ENCODE measurements at regions not wholly inside any gene's neighbourhood (a gene's known extent, or its start where the extent isn't known, plus 50 kb on each side); places are given as distances from the start of the nearest gene placed in this dataset.

GRCh38 chr5:60141119-60141518 is 247.6 kb upstream of the PDE4D start:
- Mint-ChIP-seq H3K36me3 (no peaks in the 10 kb centered on the region), H3K27ac (no peak overlapping the region), H3K4me3 (no peak overlapping the region), H3K27me3 (no peaks in the 10 kb centered on the region), H3K4me1 (no peaks in the 10 kb centered on the region), H3K9me3 (ENCODE audit: low read depth) (peaks cover 5% of the 10 kb centered on the region)
- ATAC-seq: no peak
- CTCF ChIA-PET: no interaction called here
- DNase-seq: no peak

GRCh38 chr5:60136841-60137240 is 243.3 kb upstream of the PDE4D start:
- CTCF ChIA-PET: no interaction called here
- Mint-ChIP-seq H3K4me3 (no peak overlapping the region), H3K4me1 (no peaks in the 10 kb centered on the region), H3K36me3 (no peaks in the 10 kb centered on the region), H3K27me3 (no peaks in the 10 kb centered on the region), H3K27ac (no peak overlapping the region), H3K9me3 (ENCODE audit: low read depth) (peaks cover 3% of the 10 kb centered on the region)
- DNase-seq: no peak
- no peak for ATAC-seq

GRCh38 chr5:60131504-60131903 is 238.0 kb upstream of the PDE4D start:
- Mint-ChIP-seq H3K4me3 (no peak overlapping the region), H3K9me3 (ENCODE audit: low read depth) (peaks cover 2% of the 10 kb centered on the region), H3K4me1 (no peaks in the 10 kb centered on the region), H3K27me3 (no peaks in the 10 kb centered on the region), H3K36me3 (no peaks in the 10 kb centered on the region), H3K27ac (no peak overlapping the region)
- ATAC-seq: no peak
- CTCF ChIA-PET: no interaction called here
- DNase-seq: no peak

- Mint-ChIP-seq H3K27ac (no peak overlapping the region), H3K27me3 (no peaks in the 10 kb centered on the region), H3K4me3 (no peak overlapping the region), H3K36me3 (no peaks in the 10 kb centered on the region), H3K9me3 (ENCODE audit: low read depth) (peaks cover 6% of the 10 kb centered on the region), H3K4me1 (no peaks in the 10 kb centered on the region)
- CTCF ChIA-PET: no interaction called here
- DNase-seq: no peak
- ATAC-seq: no peak
Measured at GRCh38 chr5:60125636-60126035, 232.1 kb upstream of the PDE4D start.

- H3K4me3 Mint-ChIP-seq: no peak overlapping the region
- H3K36me3 Mint-ChIP-seq: no peaks in the 10 kb centered on the region
- ATAC-seq (no peak), DNase-seq (no peak)
- peaks cover 8% of the 10 kb centered on the region for H3K9me3 Mint-ChIP-seq (ENCODE audit: low read depth)
- CTCF ChIA-PET: no interaction called here
- H3K27ac Mint-ChIP-seq: no peak overlapping the region
- H3K27me3 Mint-ChIP-seq: no peaks in the 10 kb centered on the region
- no peaks in the 10 kb centered on the region for H3K4me1 Mint-ChIP-seq
Measured at GRCh38 chr5:60102961-60103693, 209.6 kb upstream of the PDE4D start.

GRCh38 chr5:60101573-60101972 is 208.0 kb upstream of the PDE4D start:
- no peaks in the 10 kb centered on the region for H3K36me3 Mint-ChIP-seq
- ATAC-seq: no peak
- no peaks in the 10 kb centered on the region for H3K4me1 Mint-ChIP-seq
- no peaks in the 10 kb centered on the region for H3K27me3 Mint-ChIP-seq
- DNase-seq: no peak
- CTCF ChIA-PET: no interaction called here
- peaks cover 6% of the 10 kb centered on the region for H3K9me3 Mint-ChIP-seq (ENCODE audit: low read depth)
- H3K27ac Mint-ChIP-seq: no peak overlapping the region
- H3K4me3 Mint-ChIP-seq: no peak overlapping the region

GRCh38 chr5:60092671-60093422 is 199.3 kb upstream of the PDE4D start:
- no peaks in the 10 kb centered on the region for H3K36me3 Mint-ChIP-seq
- peaks cover 6% of the 10 kb centered on the region for H3K9me3 Mint-ChIP-seq (ENCODE audit: low read depth)
- no peaks in the 10 kb centered on the region for H3K4me1 Mint-ChIP-seq
- H3K27me3 Mint-ChIP-seq: no peaks in the 10 kb centered on the region
- CTCF ChIA-PET: no interaction called here
- H3K4me3 Mint-ChIP-seq: no peak overlapping the region
- ATAC-seq: no peak
- no peak for DNase-seq
- H3K27ac Mint-ChIP-seq: no peak overlapping the region

GRCh38 chr5:60086583-60086982 is 193.1 kb upstream of the PDE4D start:
- Mint-ChIP-seq H3K36me3 (no peaks in the 10 kb centered on the region), H3K9me3 (ENCODE audit: low read depth) (peaks cover 11% of the 10 kb centered on the region), H3K4me1 (no peaks in the 10 kb centered on the region), H3K4me3 (no peak overlapping the region), H3K27ac (no peak overlapping the region), H3K27me3 (no peaks in the 10 kb centered on the region)
- CTCF ChIA-PET: no interaction called here
- ATAC-seq (no peak), DNase-seq (no peak)

GRCh38 chr5:60084226-60084625 is 190.7 kb upstream of the PDE4D start:
- CTCF ChIA-PET: no interaction called here
- Mint-ChIP-seq H3K4me3 (no peak overlapping the region), H3K36me3 (no peaks in the 10 kb centered on the region), H3K27me3 (no peaks in the 10 kb centered on the region), H3K27ac (no peak overlapping the region), H3K4me1 (no peaks in the 10 kb centered on the region), H3K9me3 (ENCODE audit: low read depth) (peaks cover 11% of the 10 kb centered on the region)
- DNase-seq (no peak), ATAC-seq (no peak)

GRCh38 chr5:60077292-60077691 is 183.8 kb upstream of the PDE4D start:
- Mint-ChIP-seq H3K27me3 (no peaks in the 10 kb centered on the region), H3K27ac (no peak overlapping the region), H3K9me3 (ENCODE audit: low read depth) (peaks cover 11% of the 10 kb centered on the region), H3K36me3 (no peaks in the 10 kb centered on the region), H3K4me1 (no peaks in the 10 kb centered on the region), H3K4me3 (no peak overlapping the region)
- ATAC-seq (no peak), DNase-seq (no peak)
- CTCF ChIA-PET: no interaction called here

- H3K27me3 Mint-ChIP-seq: no peaks in the 10 kb centered on the region
- H3K36me3 Mint-ChIP-seq: no peaks in the 10 kb centered on the region
- no peak overlapping the region for H3K4me3 Mint-ChIP-seq
- no peak overlapping the region for H3K27ac Mint-ChIP-seq
- H3K4me1 Mint-ChIP-seq: no peaks in the 10 kb centered on the region
- H3K9me3 Mint-ChIP-seq (ENCODE audit: low read depth): peaks cover 11% of the 10 kb centered on the region
- CTCF ChIA-PET: no interaction called here
- DNase-seq (no peak), ATAC-seq (no peak)
Measured at GRCh38 chr5:60076746-60077145, 183.2 kb upstream of the PDE4D start.

GRCh38 chr5:60066502-60066901 is 173.0 kb upstream of the PDE4D start:
- no peak for ATAC-seq
- H3K36me3 Mint-ChIP-seq: no peaks in the 10 kb centered on the region

GRCh38 chr5:60060389-60060788 is 166.9 kb upstream of the PDE4D start:
- Mint-ChIP-seq H3K27me3 (no peaks in the 10 kb centered on the region), H3K27ac (no peak overlapping the region), H3K36me3 (no peaks in the 10 kb centered on the region), H3K9me3 (ENCODE audit: low read depth) (peaks cover 6% of the 10 kb centered on the region), H3K4me3 (no peak overlapping the region), H3K4me1 (no peaks in the 10 kb centered on the region)
- ATAC-seq (no peak), DNase-seq (no peak)
- CTCF ChIA-PET: no interaction called here

More at GRCh38 chr5:60066502-60066901, 173.0 kb upstream of the PDE4D start:
- no peak overlapping the region for H3K4me3 Mint-ChIP-seq
- no peak for DNase-seq
- CTCF ChIA-PET: no interaction called here
- no peaks in the 10 kb centered on the region for H3K4me1 Mint-ChIP-seq
- peaks cover 8% of the 10 kb centered on the region for H3K9me3 Mint-ChIP-seq (ENCODE audit: low read depth)
- H3K27ac Mint-ChIP-seq: no peak overlapping the region
- no peaks in the 10 kb centered on the region for H3K27me3 Mint-ChIP-seq

- Mint-ChIP-seq H3K4me3 (no peak overlapping the region), H3K27me3 (no peaks in the 10 kb centered on the region), H3K9me3 (ENCODE audit: low read depth) (no peaks in the 10 kb centered on the region), H3K27ac (no peak overlapping the region), H3K36me3 (no peaks in the 10 kb centered on the region), H3K4me1 (no peaks in the 10 kb centered on the region)
- no peak for DNase-seq
- ATAC-seq: no peak
- CTCF ChIA-PET: no interaction called here
Measured at GRCh38 chr5:60056191-60056590, 162.7 kb upstream of the PDE4D start.
